DMS153 treated with DMSO at 0.1 percent for 48 hours (cell line): ENCODE measurements at regions not wholly inside any gene's neighbourhood (a gene's known extent, or its start where the extent isn't known, plus 50 kb on each side); places are given as distances from the start of the nearest gene placed in this dataset.
"Not testable (repeated sequence)": the region's sequence is repeated elsewhere in the genome, so short reads cannot be mapped to it uniquely, and the experiment has no call there.

ENCODE experiments used
- DNase-seq: peaks from one replicate; lab custom pipeline; 2025; ENCODE audit not compliant: unreplicated experiment; lab: John Stamatoyannopoulos, UW

- DNase-seq, result no peak
Measured at GRCh38 chr20:55175081-55175480, 699.7 kb downstream of the DOK5 start.

DNA sequence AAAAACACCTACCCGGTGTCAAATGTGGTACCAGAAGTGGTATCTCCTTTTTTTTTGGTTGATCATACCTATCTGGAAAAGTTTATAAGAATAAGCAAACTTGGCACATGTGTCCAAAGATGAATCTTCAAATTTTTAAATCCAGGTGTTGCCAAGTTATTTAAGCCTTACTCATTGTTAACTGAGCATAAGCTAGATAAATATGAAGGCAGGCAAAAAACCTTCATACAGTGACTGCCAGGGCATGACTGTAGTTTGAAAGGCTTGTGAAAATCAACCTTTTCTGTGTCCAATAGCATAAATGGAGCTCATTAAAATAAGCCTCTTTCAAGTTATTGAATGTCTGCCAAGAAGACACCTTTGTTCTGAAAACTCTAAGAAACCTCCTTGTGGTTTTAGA is 699.2 kb downstream of the DOK5 start:
- no peak for DNase-seq

GRCh38 chr20:55174172-55174571 is 698.8 kb downstream of the DOK5 start:
- DNase-seq, result no peak

DNA sequence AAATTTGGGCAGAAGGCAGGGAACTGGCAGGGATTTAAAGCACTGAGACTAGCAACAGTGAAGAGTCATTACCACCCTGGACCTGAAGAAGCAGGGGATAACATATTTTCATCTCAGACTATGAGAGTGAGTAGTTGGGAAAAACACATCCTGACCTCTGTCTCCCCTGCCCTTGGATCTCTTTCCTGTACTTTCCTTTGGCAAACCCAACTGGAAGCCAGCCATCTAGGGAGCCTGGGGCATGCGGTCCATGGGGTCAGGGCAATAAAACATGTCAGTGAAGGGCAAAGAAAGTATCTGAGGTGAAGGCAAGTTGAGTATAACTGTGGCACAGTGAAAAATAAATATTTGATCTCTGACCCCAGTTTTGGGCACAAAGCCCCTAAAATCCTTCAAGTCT is 698.2 kb downstream of the DOK5 start:
- no peak for DNase-seq

GRCh38 chr20:55172310-55173002 is 697.1 kb downstream of the DOK5 start:
- no peak for DNase-seq

GRCh38 chr20:55166063-55166462 is 690.7 kb downstream of the DOK5 start:
- no peak for DNase-seq

DNA sequence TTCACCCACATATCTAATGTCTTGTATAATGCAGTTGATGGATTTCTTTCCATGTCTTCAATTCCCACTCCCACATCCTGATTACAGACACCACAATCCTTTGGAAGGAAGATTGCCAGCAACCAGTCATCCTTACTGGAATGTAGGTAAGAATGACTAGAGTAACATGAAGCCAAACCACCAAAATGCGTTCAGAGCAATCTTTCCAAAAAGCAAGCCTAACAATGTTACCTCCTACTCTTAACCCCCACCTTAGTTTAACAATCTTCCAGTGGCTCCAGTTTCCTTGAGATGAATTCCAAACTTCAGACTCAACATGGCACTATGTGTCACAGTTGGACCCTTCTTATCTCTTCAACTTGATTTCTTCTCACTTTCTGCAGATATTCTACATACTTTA is 685.6 kb downstream of the DOK5 start:
- DNase-seq, result no peak

DNA sequence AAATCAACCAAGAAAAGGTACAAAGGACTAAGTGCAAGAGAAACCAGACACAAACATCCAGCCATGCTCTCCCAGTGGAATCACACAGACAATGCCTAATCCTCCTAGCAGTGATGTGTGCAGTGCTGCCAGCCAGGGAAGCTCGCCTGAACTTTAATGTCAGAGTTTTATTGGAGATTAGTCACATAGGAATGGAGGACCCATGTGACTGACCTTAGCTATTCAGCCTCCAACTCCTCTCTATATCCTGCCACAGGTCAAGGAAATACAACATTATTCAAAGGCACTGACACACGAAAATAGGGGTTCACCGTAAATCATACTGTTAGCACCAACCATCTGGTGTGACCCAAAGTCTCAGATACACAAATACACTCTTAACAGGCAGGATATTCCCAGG is 684.6 kb downstream of the DOK5 start:
- DNase-seq, result no peak

GRCh38 chr20:55159230-55159629 is 683.8 kb downstream of the DOK5 start:
- DNase-seq, result no peak

GRCh38 chr20:55158446-55158845 is 683.1 kb downstream of the DOK5 start:
- DNase-seq, result no peak

DNA sequence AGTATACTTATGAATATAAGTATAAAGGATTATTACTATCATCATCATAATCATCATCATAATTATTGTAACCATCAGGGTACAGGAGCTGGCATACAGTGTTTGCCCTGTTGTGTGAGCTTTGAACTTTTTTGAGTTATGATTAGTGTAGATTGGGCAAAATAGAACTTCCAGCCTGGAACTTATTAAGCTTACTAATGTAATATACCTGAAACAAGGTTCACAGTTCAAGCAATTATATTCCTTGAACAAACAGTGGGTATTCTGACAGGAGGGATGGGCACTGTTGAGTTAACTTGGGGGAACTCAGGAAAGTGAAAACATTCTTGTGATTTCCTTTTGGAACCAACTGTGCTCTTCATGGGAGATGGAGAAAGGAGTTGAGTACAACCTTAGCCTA is 680.0 kb downstream of the DOK5 start:
- no peak for DNase-seq

- DNase-seq, result no peak
Measured at GRCh38 chr20:55153001-55153645, 677.7 kb downstream of the DOK5 start.

GRCh38 chr20:55151171-55151570 is 675.8 kb downstream of the DOK5 start:
- DNase-seq, result no peak

- DNase-seq, result no peak
Measured at GRCh38 chr20:55143601-55144000, 668.2 kb downstream of the DOK5 start.

- DNase-seq, result no peak
Measured at GRCh38 chr20:55142932-55143331, 667.5 kb downstream of the DOK5 start.

- no peak for DNase-seq
Measured at GRCh38 chr20:55140631-55141030, 665.2 kb downstream of the DOK5 start.

- DNase-seq, result no peak
Measured at GRCh38 chr20:55139173-55139765, 663.9 kb downstream of the DOK5 start.

- DNase-seq, result no peak
Measured at GRCh38 chr20:55135923-55136322, 660.5 kb downstream of the DOK5 start.

GRCh38 chr20:55132523-55132922 is 657.1 kb downstream of the DOK5 start:
- no peak for DNase-seq

- DNase-seq, result not testable (repeated sequence)
Measured at GRCh38 chr20:55117577-55117976, 642.2 kb downstream of the DOK5 start.

DNA sequence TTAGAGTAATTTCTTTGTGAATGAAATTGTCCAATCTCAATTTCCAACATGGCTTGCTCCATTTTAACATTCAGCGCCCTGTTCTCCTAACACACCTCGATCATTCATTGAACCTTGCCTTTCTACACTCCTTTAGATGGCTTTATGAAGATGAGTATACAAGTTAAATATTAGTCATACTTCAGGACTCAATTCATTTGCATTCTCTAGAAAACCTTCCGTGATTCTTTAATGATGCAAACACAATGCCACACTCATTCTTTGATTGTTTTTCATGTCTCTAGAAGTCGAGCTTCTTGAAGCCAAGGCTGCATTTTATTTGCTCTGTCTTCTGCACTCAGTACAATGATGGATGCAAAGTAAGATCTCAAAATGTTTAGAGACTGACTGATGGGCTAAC is 641.2 kb downstream of the DOK5 start:
- DNase-seq, result no peak

- no peak for DNase-seq
Measured at GRCh38 chr20:55103188-55103587, 627.8 kb downstream of the DOK5 start.

DNA sequence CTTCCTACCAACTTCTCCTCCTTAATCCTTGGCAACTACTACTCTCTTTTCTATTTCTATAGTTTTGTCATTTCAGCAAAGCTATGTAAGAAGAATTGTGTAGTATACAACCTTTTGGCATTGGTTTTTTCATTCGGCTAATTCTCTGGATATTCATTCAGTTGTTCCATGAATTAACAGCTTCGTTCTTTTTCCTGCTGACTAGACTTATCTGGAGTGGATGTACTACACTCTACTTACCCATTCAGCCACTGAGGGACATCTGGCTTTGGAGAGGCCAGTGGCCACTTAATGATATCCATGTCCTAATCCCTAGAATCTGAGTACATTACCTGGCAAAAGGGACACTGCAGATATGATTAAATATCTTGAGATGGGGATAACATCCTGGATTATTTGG is 623.9 kb downstream of the DOK5 start:
- DNase-seq, result no peak
